BE2C (cell line): ENCODE measurements at regions not wholly inside any gene's neighbourhood (a gene's known extent, or its start where the extent isn't known, plus 50 kb on each side); places are given as distances from the start of the nearest gene placed in this dataset.

ENCODE experiments used
- DNase-seq: peaks from one replicate; pipeline ENCODE4 v3.0.0-alpha.2; 2020
- H3K27me3 ChIP-seq: fragments of 250-450 bp; sonication (Bioruptor Pico); 2 replicates; pipeline ENCODE4 v1.5.1; 2020; ENCODE audit warnings: mild to moderate bottlenecking
- H3K36me3 ChIP-seq: fragments of 250-450 bp; sonication (Bioruptor Pico); 2 replicates; pipeline ENCODE4 v1.5.1; 2020; ENCODE audit warnings: mild to moderate bottlenecking
- H3K4me1 ChIP-seq: fragments of 250-450 bp; sonication (Bioruptor Pico); 2 replicates; pipeline ENCODE4 v1.5.1; 2020
- H3K4me3 ChIP-seq: 2 replicates; pipeline ENCODE4 v1.5.1; 2011; ENCODE audit warnings: low read depth, low read length
- H3K9me3 ChIP-seq: fragments of 250-450 bp; sonication (Bioruptor Pico); 2 replicates; pipeline ENCODE4 v1.5.1; 2020
- CTCF ChIP-seq: IDR thresholded peaks from 2 replicates; pipeline ENCODE4 v1.5.1; 2012; ENCODE audit warnings: mild to moderate bottlenecking, low read depth, low read length

GRCh38 chr2:17093712-17094111, 424.5 kb downstream of the RAD51AP2 start:
- Histone ChIP-seq H3K4me1 (no peaks in the 10 kb centered on the region), H3K4me3 (no peak overlapping the region), H3K36me3 (no peaks in the 10 kb centered on the region), H3K27me3 (no peaks in the 10 kb centered on the region), H3K9me3 (no peaks in the 10 kb centered on the region; the same call in 1 of the 2 replicates)
- no peak for TF ChIP-seq CTCF
- DNase-seq, result no peak

- H3K36me3 ChIP-seq, result no peaks in the 10 kb centered on the region
- no peak overlapping the region for H3K4me3 ChIP-seq
- no peak for DNase-seq
- TF ChIP-seq CTCF, result no peak
- no peaks in the 10 kb centered on the region for H3K27me3 ChIP-seq
- H3K4me1 ChIP-seq, result no peaks in the 10 kb centered on the region
- no peaks in the 10 kb centered on the region for H3K9me3 ChIP-seq
These were observed 421.4 kb upstream of the CYRIA start for GRCh38 chr2:17086990-17087389.

GRCh38 chr2:17085546-17086202, 420.0 kb upstream of the CYRIA start:
- Histone ChIP-seq H3K9me3 (no peaks in the 10 kb centered on the region), H3K4me1 (no peaks in the 10 kb centered on the region), H3K36me3 (no peaks in the 10 kb centered on the region), H3K4me3 (no peak overlapping the region), H3K27me3 (no peaks in the 10 kb centered on the region)
- DNase-seq, result no peak
- TF ChIP-seq CTCF, result no peak

GRCh38 chr2:17084877-17085276, 419.2 kb upstream of the CYRIA start:
- no peak for TF ChIP-seq CTCF
- Histone ChIP-seq H3K36me3 (no peaks in the 10 kb centered on the region), H3K4me3 (no peak overlapping the region), H3K27me3 (no peaks in the 10 kb centered on the region), H3K4me1 (no peaks in the 10 kb centered on the region), H3K9me3 (no peaks in the 10 kb centered on the region)
- DNase-seq, result no peak

GRCh38 chr2:17083902-17084301, 418.3 kb upstream of the CYRIA start:
- DNase-seq, result no peak
- Histone ChIP-seq H3K4me3 (no peak overlapping the region), H3K4me1 (no peaks in the 10 kb centered on the region), H3K27me3 (no peaks in the 10 kb centered on the region), H3K36me3 (no peaks in the 10 kb centered on the region), H3K9me3 (no peaks in the 10 kb centered on the region)
- TF ChIP-seq CTCF, result no peak

- TF ChIP-seq CTCF, result no peak
- DNase-seq, result no peak
- H3K9me3 ChIP-seq, result no peaks in the 10 kb centered on the region
- H3K4me3 ChIP-seq, result no peak overlapping the region
- H3K27me3 ChIP-seq, result no peaks in the 10 kb centered on the region
- no peaks in the 10 kb centered on the region for H3K4me1 ChIP-seq
- no peaks in the 10 kb centered on the region for H3K36me3 ChIP-seq
These were observed 413.6 kb upstream of the CYRIA start for GRCh38 chr2:17079262-17079661.
